ENCODE measurements at regions not wholly inside any gene's neighbourhood (a gene's known extent, or its start where the extent isn't known, plus 50 kb on each side); places are given as distances from the start of the nearest gene placed in this dataset.

DNA sequence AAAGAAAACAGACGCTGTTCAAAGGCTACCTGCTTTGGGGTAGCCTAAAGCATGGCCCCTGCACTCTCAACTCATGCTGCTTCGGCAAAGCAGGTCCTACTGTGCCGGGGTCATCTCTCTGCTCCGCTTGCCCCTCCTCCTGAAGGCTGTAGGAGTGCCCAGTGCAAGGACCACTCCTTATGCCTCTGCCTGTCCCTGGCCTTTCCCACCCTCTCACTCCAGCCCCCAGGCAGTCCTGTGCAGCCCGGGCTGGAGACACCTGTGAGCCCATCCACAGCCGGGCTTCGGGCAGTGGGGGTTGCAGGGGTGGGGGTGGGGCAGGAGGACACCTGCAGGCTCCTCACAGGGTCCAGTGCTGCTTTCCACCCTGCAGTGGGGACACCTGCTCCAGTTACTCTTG is 69.1 kb downstream of the ACKR3 start:
- no peak for DNase-seq (ENCODE audit: low spot score)
- ATAC-seq (ENCODE audit: low FRiP score): no peak
- TF ChIP-seq, protein P1, sequence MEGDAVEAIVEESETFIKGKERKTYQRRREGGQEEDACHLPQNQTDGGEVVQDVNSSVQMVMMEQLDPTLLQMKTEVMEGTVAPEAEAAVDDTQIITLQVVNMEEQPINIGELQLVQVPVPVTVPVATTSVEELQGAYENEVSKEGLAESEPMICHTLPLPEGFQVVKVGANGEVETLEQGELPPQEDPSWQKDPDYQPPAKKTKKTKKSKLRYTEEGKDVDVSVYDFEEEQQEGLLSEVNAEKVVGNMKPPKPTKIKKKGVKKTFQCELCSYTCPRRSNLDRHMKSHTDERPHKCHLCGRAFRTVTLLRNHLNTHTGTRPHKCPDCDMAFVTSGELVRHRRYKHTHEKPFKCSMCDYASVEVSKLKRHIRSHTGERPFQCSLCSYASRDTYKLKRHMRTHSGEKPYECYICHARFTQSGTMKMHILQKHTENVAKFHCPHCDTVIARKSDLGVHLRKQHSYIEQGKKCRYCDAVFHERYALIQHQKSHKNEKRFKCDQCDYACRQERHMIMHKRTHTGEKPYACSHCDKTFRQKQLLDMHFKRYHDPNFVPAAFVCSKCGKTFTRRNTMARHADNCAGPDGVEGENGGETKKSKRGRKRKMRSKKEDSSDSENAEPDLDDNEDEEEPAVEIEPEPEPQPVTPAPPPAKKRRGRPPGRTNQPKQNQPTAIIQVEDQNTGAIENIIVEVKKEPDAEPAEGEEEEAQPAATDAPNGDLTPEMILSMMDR (IDR thresholded peaks at IDR 0.05): no peak

DNA sequence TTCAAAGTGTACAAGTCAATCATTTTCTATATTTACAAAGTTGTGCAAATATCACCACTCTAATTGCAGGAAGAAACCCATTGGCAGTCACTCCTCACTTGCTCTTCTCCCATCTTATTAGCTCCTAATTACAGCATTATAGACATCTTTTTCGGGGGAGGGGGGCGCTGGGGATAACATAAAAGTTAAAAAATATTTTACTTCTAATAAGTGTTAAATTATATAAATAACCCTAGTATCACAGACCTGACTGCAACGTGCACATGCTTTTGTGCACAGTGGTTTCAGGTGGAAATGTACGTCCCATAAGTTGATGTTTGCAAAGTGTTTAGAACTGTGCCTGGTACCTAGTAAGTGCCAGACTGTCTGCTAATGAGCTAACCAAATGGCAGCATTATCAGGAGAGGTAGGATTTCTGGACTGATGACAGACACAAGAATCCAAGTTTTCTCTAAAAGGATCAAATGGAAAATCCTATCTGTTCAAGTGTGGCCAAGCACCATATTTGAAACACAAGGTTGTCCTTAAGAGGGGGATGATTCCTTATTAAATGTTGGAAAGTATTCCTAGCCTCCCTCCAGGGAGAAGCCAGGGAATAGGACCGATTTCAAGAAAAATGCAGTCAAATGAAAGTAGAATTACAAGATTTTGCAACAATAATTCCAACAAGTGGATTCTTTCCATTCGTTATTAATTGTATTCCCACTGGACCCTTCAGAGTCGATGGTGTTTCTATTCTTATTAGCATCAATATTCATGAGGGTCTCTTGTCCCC is 70.0 kb downstream of the ACKR3 start:
- TF ChIP-seq, protein P1 (IDR thresholded peaks at IDR 0.05): no peak
- ATAC-seq (ENCODE audit: low FRiP score) (no peak), DNase-seq (ENCODE audit: low spot score) (no peak)

DNA sequence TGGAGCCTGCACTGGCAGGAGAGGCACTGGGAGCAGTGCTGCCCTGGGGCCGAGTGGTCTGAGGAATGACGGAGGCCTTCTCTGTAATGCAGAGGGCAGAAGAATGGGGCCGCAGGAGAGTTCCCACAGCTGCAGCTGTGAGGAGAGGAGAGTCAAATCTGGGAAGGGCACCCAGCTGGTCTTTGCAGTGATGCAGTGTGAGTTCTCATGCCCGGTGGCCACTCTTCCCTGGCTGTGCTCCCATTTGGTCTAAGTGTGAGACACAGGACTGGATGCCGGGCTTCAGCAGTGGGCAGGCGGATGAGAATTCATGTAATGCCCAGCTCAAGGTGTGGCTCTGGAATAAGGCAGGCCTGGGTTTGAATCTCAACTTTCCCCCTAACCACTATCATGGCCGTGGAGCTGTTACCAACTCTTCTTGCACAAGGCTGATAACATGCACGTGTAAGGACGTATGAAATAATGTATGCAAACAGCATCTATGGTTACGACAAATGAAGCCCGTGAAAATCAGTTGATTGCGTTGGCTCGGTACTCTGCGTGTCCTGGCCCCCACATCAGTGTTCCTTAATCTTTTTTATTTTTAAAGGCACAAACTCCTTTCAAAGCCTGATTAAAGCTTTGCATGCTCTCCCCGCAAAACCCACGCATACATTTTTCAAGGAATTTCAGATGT is 71.6 kb downstream of the ACKR3 start:
- TF ChIP-seq, protein P1 (IDR thresholded peaks at IDR 0.05): no peak
- ATAC-seq (ENCODE audit: low FRiP score) (no peak), DNase-seq (ENCODE audit: low spot score) (peak; percentile 21)

DNA sequence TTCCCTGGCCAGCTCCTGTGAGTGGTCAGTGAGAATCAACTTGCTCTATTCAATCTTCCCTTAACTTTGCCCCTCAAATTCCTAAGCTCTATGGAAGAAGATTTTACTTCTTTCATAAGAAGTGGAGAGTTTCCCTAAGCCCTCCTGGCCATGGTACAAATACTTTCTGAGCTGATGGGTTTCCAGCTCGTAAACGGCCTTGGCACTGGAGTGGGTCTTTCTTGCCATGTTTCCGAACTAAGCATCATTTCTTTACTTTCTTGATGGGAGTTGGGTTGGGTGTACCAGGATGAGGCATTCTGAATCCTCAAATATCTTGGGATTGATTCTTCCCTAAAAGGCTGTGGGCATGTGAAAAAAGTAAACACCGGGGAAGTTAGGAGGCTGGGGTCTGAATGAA is 72.5 kb downstream of the ACKR3 start:
- DNase-seq (ENCODE audit: low spot score): no peak
- TF ChIP-seq, protein P1 (IDR thresholded peaks at IDR 0.05): no peak
- peak; percentile 0 for ATAC-seq (ENCODE audit: low FRiP score)

DNA sequence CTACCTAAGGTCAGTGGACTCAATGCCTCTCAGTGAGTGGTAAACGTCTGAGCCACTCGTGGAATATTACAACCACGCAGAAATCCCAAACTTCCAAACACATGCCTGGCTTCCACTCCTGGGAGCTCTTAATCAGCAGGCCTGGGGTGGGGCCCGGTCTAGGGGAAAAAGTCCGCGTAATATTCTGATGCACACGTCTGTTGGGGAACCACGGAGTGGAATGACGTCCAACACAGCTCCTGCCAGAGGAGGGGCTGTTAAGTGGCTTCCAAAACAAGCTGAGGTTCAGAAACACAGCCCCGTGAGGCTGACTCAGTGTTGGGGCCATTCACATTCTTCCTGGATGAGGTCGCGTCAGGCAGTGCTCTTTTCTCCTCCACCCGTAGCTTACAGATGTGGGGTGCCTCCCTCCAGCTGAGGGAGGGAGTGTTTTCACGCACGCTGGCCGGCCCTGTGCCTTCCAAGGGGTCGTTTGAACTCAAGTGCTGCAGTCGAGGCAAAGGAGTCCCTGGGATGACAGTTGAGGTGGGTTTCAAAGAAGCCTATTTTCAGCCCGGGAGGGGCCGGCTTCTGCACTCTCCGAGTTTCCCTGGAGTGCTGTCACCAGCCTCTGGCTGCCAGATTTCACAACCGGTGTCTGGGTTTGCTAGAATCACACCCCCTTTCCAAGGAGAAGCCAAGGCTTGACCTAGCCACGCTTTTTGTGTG is 73.1 kb downstream of the ACKR3 start:
- DNase-seq (ENCODE audit: low spot score) (peak; percentile 84), ATAC-seq (ENCODE audit: low FRiP score) (peak; percentile 95)
- TF ChIP-seq, protein P1 (IDR thresholded peaks at IDR 0.05): no peak

DNA sequence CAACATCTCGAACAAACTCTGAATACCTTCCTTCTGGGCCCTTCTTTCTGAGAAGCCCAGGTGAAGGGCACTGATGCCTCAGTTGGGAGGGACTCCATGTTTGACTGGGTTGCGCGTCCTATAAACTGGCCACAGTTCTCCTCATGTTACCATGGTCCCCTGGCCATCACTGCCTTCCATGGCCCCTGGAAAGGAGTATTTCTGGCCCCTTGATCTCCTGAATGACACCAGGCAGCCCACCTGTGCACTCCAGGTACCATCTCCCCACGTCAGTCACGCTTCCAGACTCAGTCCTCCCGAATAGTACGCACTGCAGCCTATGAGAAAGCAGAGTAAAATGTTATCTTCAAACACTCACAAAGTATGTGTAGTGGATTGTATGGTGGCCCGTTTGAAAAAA is 73.9 kb downstream of the ACKR3 start:
- TF ChIP-seq, protein P1 (IDR thresholded peaks at IDR 0.05): no peak
- no peak for DNase-seq (ENCODE audit: low spot score)
- no peak for ATAC-seq (ENCODE audit: low FRiP score)
